ENCODE measurements at regions not wholly inside any gene's neighbourhood (a gene's known extent, or its start where the extent isn't known, plus 50 kb on each side); places are given as distances from the start of the nearest gene placed in this dataset.

GRCh38 chr6:44641344-44642031 lies 254.0 kb downstream of the CDC5L start:
- Histone ChIP-seq H3K36me3 (no peaks in the 10 kb centered on the region), H3K9me3 (no peaks in the 10 kb centered on the region), H3K4me3 (no peak overlapping the region), H3K27ac (no peak overlapping the region), H3K27me3 (no peaks in the 10 kb centered on the region), H3K4me1 (no peaks in the 10 kb centered on the region)
- TF ChIP-seq POLR2AphosphoS5 (IDR thresholded peaks at IDR 0.05; ENCODE audit: insufficient read depth in 1 of 2, low read depth in 1 of 2) (no peak), CTCF (IDR thresholded peaks at IDR 0.05) (no peak), POLR2A (IDR thresholded peaks at IDR 0.05) (no peak)
- DNase-seq (ENCODE audit: extremely low spot score in 2 of 2): no peak
- intact Hi-C loops (cut with DNase I): no loop called here

GRCh38 chr6:44642349-44642748 lies 254.8 kb downstream of the CDC5L start:
- intact Hi-C loops (cut with DNase I): no loop called here
- Histone ChIP-seq H3K27me3 (no peaks in the 10 kb centered on the region), H3K4me3 (no peak overlapping the region), H3K4me1 (no peaks in the 10 kb centered on the region), H3K9me3 (no peaks in the 10 kb centered on the region), H3K27ac (no peak overlapping the region), H3K36me3 (no peaks in the 10 kb centered on the region)
- DNase-seq (ENCODE audit: extremely low spot score in 2 of 2): no peak
- TF ChIP-seq CTCF (IDR thresholded peaks at IDR 0.05) (no peak), POLR2AphosphoS5 (IDR thresholded peaks at IDR 0.05; ENCODE audit: insufficient read depth in 1 of 2, low read depth in 1 of 2) (no peak), POLR2A (IDR thresholded peaks at IDR 0.05) (no peak)

GRCh38 chr6:44642870-44643522 lies 255.5 kb downstream of the CDC5L start:
- intact Hi-C loops (cut with DNase I): no loop called here
- no peak for TF ChIP-seq POLR2A (IDR thresholded peaks at IDR 0.05)
- no peak for TF ChIP-seq POLR2AphosphoS5 (IDR thresholded peaks at IDR 0.05; ENCODE audit: insufficient read depth in 1 of 2, low read depth in 1 of 2)
- TF ChIP-seq CTCF (IDR thresholded peaks at IDR 0.05): no peak
- H3K9me3 ChIP-seq: no peaks in the 10 kb centered on the region
- no peak overlapping the region for H3K27ac ChIP-seq
- H3K27me3 ChIP-seq: no peaks in the 10 kb centered on the region
- H3K36me3 ChIP-seq: no peaks in the 10 kb centered on the region
- H3K4me1 ChIP-seq: no peaks in the 10 kb centered on the region
- DNase-seq (ENCODE audit: extremely low spot score in 2 of 2): no peak
- no peak overlapping the region for H3K4me3 ChIP-seq

GRCh38 chr6:44645276-44645675 lies 257.8 kb downstream of the CDC5L start:
- intact Hi-C loops (cut with DNase I): no loop called here

More at GRCh38 chr6:44645276-44645675, 257.8 kb downstream of the CDC5L start:
- H3K4me3 ChIP-seq: no peak overlapping the region
- no peaks in the 10 kb centered on the region for H3K9me3 ChIP-seq
- TF ChIP-seq POLR2AphosphoS5 (IDR thresholded peaks at IDR 0.05; ENCODE audit: insufficient read depth in 1 of 2, low read depth in 1 of 2): no peak
- TF ChIP-seq CTCF (IDR thresholded peaks at IDR 0.05): no peak
- no peak for TF ChIP-seq POLR2A (IDR thresholded peaks at IDR 0.05)
- H3K27me3 ChIP-seq: no peaks in the 10 kb centered on the region
- H3K27ac ChIP-seq: no peak overlapping the region
- H3K36me3 ChIP-seq: no peaks in the 10 kb centered on the region
- no peaks in the 10 kb centered on the region for H3K4me1 ChIP-seq
- no peak for DNase-seq (ENCODE audit: extremely low spot score in 2 of 2)

All from vagina (tissue), 2 donors.